AG10803 (cell line): ENCODE measurements at regions not wholly inside any gene's neighbourhood (a gene's known extent, or its start where the extent isn't known, plus 50 kb on each side); places are given as distances from the start of the nearest gene placed in this dataset.
"Not testable (repeated sequence)": the region's sequence is repeated elsewhere in the genome, so short reads cannot be mapped to it uniquely, and the experiment has no call there.

Experiments
- DNase-seq: peaks from one replicate; pipeline ENCODE4 v3.0.0; 2010; ENCODE audit warnings: low read depth
- H3K4me3 ChIP-seq: 2 replicates; pipeline ENCODE4 v1.5.1; 2011; ENCODE audit warnings: mild to moderate bottlenecking, low read length, control low read depth
- TF ChIP-seq, protein P1 (sequence below): conservative IDR thresholded peaks from 2 replicates; pipeline ENCODE4 v1.5.1; 2011; ENCODE audit warnings: mild to moderate bottlenecking, low read length, control low read depth, inconsistent platforms

DNA sequence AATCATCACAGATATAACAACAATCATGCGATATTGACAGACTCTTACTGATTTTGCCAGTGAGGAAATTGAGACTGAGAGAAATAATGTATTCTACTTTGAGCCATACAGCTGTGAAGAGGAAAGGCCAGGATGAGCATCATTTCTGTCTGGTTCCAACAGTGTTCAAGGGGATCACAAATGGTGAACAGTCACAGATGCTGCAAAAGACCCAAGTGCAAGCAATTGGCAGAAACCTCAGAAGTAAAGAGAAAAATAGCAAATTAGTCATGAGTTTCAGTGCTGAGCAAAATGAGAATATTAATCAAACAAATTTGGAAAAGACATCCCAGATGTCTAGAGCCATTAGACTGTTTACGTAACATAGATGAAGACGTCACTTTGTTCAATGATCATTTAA is 114.1 kb downstream of the RAB38 start:
- DNase-seq: no peak
- TF ChIP-seq, protein P1, sequence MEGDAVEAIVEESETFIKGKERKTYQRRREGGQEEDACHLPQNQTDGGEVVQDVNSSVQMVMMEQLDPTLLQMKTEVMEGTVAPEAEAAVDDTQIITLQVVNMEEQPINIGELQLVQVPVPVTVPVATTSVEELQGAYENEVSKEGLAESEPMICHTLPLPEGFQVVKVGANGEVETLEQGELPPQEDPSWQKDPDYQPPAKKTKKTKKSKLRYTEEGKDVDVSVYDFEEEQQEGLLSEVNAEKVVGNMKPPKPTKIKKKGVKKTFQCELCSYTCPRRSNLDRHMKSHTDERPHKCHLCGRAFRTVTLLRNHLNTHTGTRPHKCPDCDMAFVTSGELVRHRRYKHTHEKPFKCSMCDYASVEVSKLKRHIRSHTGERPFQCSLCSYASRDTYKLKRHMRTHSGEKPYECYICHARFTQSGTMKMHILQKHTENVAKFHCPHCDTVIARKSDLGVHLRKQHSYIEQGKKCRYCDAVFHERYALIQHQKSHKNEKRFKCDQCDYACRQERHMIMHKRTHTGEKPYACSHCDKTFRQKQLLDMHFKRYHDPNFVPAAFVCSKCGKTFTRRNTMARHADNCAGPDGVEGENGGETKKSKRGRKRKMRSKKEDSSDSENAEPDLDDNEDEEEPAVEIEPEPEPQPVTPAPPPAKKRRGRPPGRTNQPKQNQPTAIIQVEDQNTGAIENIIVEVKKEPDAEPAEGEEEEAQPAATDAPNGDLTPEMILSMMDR: no peak
- no peak overlapping the region for H3K4me3 ChIP-seq

DNA sequence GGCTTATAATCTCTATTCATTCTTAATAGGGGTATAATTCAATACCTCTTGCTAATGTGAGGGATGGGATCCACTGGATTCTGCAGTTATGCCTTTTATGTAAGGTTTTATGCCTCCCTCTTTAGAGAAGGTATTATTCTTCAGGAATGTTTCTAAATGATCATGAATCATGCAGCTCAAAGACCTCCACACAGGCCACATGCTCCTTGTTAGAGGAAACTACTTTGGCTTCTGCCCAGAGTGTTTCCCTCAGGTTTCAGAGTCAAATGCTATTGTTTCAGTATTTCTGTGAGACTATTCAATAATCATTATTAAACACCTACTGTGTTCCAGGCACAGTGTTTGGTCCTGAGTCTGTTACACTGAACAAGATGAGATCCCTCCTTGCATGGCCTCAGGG is 115.9 kb downstream of the RAB38 start:
- DNase-seq: no peak
- no peak overlapping the region for H3K4me3 ChIP-seq
- TF ChIP-seq, protein P1: no peak

DNA sequence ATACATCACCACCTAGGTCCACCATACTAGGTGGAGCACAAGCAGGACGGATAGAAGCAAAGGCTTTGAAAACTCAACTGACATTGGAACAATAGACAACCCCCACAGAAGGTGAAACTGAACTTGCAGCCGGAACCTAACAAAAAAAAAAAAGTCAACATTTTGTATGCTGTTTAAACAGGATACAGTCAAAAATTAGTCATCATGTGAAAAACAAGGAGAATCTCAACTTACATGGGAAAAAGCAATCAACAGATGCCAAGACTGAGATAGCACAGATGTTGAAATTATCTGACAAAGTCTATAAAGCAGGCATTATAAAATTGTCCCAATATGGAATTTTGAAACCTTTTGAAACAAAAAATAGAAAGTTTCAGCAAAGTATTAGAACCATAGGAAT is 123.8 kb downstream of the RAB38 start:
- peak; percentile 3 for DNase-seq
- no peak overlapping the region for H3K4me3 ChIP-seq

DNA sequence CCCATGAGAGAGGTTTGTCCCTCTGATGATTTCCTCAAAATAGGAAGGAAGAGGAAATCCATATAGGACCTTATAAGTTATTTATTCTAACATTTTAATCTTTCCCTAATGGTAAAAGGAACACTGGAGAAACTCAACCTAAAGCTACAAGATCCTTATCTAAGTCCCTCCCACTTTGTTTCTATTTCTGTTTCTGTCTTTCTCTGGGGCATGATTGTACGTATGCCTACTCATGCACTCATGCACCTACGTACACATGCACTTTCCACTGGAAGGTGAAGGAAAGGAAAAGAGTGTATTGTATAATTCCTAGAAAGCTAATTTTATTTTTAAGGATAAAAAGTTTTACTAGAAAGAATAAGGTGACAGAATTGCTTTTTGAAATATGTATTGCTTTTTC is 125.0 kb downstream of the RAB38 start:
- no peak for DNase-seq
- TF ChIP-seq, protein P1: no peak
- H3K4me3 ChIP-seq: no peak overlapping the region

More for the DNA sequence above, 123.8 kb downstream of the RAB38 start:
- TF ChIP-seq, protein P1: no peak

DNA sequence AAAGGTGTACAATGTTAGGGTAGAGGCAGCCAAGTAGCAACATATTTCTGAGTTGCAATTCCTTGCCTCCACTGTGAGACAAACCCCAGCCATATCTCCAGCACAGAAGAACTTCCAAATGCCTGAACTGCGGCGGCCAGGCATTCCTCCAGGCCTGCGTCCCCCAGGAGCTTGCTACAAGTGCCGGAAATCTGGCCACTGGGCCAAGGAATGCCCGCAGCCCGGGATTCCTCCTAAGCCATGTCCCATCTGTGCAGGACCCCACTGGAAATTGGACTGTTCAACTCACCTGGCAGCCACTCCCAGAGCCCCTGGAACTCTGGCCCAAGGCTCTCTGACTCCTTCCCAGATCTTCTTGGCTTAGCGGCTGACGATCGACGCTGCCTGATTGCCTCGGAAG is 130.0 kb downstream of the RAB38 start:
- not testable (repeated sequence) for DNase-seq, H3K4me3 ChIP-seq

DNA sequence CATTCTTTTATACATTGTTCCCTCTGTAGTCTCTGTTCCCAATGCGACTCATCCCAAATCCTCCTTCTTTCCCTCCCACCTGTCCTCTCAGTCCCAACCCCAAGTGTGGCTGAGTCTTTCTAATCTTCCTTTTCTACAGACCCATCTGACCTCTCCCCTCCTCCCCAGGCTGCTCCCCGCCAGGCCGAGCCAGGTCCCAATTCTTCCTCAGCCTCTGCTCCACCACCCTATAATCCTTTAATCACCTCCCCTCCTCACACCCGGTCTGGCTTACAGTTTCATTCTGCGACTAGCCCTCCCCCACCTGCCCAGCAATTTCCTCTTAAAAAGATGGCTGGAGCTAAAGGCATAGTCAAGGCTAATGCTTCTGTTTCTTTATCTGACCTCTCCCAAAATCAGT is 130.6 kb downstream of the RAB38 start:
- not testable (repeated sequence) for H3K4me3 ChIP-seq, DNase-seq

DNA sequence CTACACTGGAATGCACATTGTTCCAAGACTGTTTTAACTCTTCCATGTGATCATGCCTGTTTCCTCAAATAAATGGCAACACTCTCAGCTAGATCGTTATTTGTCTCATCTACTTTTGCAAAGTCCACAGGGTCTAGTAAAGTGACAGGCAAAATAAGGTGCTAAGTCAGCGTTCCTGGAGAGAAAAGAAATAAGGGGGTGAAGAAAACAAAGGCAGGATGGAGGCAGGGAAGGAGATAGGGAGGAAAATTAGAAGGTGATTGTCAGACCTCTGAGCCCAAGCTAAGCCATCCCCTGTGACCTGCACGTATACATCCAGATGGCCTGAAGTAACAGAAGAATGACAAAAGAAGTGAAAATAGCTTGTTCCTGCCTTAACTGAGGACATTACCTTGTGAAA is 132.1 kb downstream of the RAB38 start:
- TF ChIP-seq, protein P1: no peak
- no peak overlapping the region for H3K4me3 ChIP-seq
- no peak for DNase-seq

DNA sequence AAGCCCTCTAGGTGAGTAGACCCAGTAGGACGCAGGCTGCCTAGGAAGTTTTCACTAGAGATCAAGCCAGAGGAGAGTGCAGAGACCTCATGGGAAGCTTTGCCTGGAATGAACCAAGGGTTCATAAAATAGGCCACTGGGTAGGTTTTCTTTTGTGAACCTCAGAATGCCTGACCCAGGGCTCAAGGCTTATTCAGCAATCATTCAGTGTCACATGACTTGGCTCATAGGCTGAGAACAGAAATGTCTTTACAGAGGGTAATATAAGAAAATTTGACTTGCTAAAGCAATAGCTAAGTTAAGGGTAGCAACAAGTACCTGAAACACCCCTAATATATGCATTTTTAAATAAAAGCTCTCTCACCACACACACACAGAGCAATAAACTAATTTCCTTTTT is 132.6 kb downstream of the RAB38 start:
- DNase-seq: no peak
- no peak overlapping the region for H3K4me3 ChIP-seq
- TF ChIP-seq, protein P1: no peak
